ENCODE measurements at regions not wholly inside any gene's neighbourhood (a gene's known extent, or its start where the extent isn't known, plus 50 kb on each side); places are given as distances from the start of the nearest gene placed in this dataset.

DNA sequence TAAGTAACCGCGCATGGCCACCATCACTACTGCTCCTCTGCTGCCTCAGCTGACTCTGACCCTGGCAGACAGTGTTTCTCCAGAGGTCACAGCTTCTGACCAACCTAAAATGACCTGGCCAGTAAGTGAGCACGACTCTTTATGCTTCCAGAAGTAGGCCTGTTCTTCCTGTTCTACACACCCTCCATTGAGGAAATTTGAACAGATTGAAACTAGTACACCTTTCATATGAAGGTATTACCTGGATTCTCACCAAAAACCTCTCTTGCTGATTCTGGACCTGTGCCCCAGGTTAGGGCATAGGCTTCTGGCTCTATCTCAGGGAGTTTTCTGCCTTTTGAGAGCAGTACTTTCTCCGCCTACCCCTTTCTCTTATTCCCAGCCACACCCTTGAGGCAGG is 178.4 kb upstream of the FRMD6 start:
- Histone ChIP-seq H3K23ac (ENCODE audit: insufficient read length) (no peak overlapping the region), H3K4ac (replicated peaks; ENCODE audit: insufficient read length, low read depth, low read length) (no peak overlapping the region), H4K8ac (ENCODE audit: extremely low read depth, insufficient read depth, low read length) (no peak overlapping the region), H3K27ac (ENCODE audit: low read depth, low read length) (no peak overlapping the region), H3K18ac (ENCODE audit: extremely low read depth, low read length) (no peak overlapping the region), H2BK20ac (ENCODE audit: low read length) (no peak overlapping the region), H3K9me3 (ENCODE audit: insufficient read depth in 2 of 2, low read depth in 1 of 2, low read length in 1 of 2) (peaks cover 0 to 4% of the 10 kb centered on the region in 2 experiments; a peak in 1 of 4 replicates), H3K14ac (ENCODE audit: insufficient read length) (no peak overlapping the region), H3K27me3 (replicated peaks in 1 of 4; ENCODE audit: control insufficient read depth in 3 of 4, extremely low read depth in 1 of 4, insufficient read depth in 3 of 4, low read length in 3 of 4) (no peaks in the 10 kb centered on the region), H3K4me3 (ENCODE audit: extremely low read depth in 1 of 4, insufficient read depth in 2 of 4, low read depth in 3 of 4, low read length in 4 of 4) (no peak overlapping the region), H3K4me1 (replicated peaks in 1 of 4; ENCODE audit: control insufficient read depth in 3 of 4, insufficient read depth in 4 of 4, low read length in 3 of 4) (no peaks in the 10 kb centered on the region), H4K20me1 (replicated peaks in 1 of 2; ENCODE audit: control insufficient read depth in 1 of 2, insufficient read depth in 2 of 2, low read length in 2 of 2) (no peaks in the 10 kb centered on the region), H3K79me2 (ENCODE audit: control insufficient read depth in 1 of 2, insufficient read depth in 2 of 2, low read length in 2 of 2) (no peaks in the 10 kb centered on the region), H2BK120ac (replicated peaks; ENCODE audit: low read depth, low read length) (no peak overlapping the region), H4K5ac (ENCODE audit: insufficient read length, low read depth, low read length) (no peak overlapping the region), H3K4me2 (ENCODE audit: insufficient read depth in 1 of 2, low read depth in 2 of 2, low read length in 2 of 2) (no peak overlapping the region), H3K79me1 (ENCODE audit: low read depth, low read length) (no peaks in the 10 kb centered on the region), H4K91ac (replicated peaks; ENCODE audit: insufficient read length, low read length) (no peak overlapping the region), H3K9ac (replicated peaks in 1 of 4; ENCODE audit: extremely low read depth in 1 of 4, low read depth in 3 of 4, low read length in 3 of 4) (no peak overlapping the region), H3K23me2 (ENCODE audit: low read depth, low read length) (no peaks in the 10 kb centered on the region), H3K36me3 (ENCODE audit: control insufficient read depth in 2 of 4, insufficient read depth in 4 of 4, low read length in 3 of 4) (no peaks in the 10 kb centered on the region), H3K56ac (replicated peaks; ENCODE audit: insufficient read length, low read depth, low read length) (no peak overlapping the region), H2BK5ac (ENCODE audit: low read depth, low read length) (no peak overlapping the region), H2BK12ac (ENCODE audit: low read depth, low read length) (no peak overlapping the region), H2AK5ac (ENCODE audit: low read depth, low read length) (no peak overlapping the region), H2BK15ac (ENCODE audit: low read length) (no peak overlapping the region), H2AFZ (ENCODE audit: low read length) (no peak overlapping the region)
- TF ChIP-seq SP1 (IDR thresholded peaks at IDR 0.05; ENCODE audit: low read depth, low read length) (no peak), SP2 (IDR thresholded peaks at IDR 0.05; ENCODE audit: low read length) (no peak), TAF1 (IDR thresholded peaks at IDR 0.05; ENCODE audit: low read depth, low read length) (no peak), POU5F1 (IDR thresholded peaks at IDR 0.05; ENCODE audit: low read depth, low read length) (no peak), CHD1 (IDR thresholded peaks at IDR 0.05; ENCODE audit: low read depth, low read length) (no peak), RBBP5 (IDR thresholded peaks at IDR 0.05; ENCODE audit: borderline replicate concordance, low read depth, low read length) (no peak), CEBPB (IDR thresholded peaks at IDR 0.05; ENCODE audit: low read depth, low read length) (no peak), GABPA (IDR thresholded peaks at IDR 0.05; ENCODE audit: borderline replicate concordance, insufficient read depth, low read length) (no peak), POLR2A (IDR thresholded peaks at IDR 0.05; ENCODE audit: control extremely low read depth in 1 of 2, low read depth in 2 of 2, low read length in 2 of 2) (no peak), NRF1 (IDR thresholded peaks at IDR 0.05; ENCODE audit: low read depth, low read length) (no peak), CBX5 (IDR thresholded peaks at IDR 0.05; ENCODE audit: low read depth, low read length) (no peak), SRF (IDR thresholded peaks at IDR 0.05; ENCODE audit: low read depth, low read length) (no peak), NANOG (IDR thresholded peaks at IDR 0.05; ENCODE audit: insufficient read depth, low read depth, low read length, poor library complexity, severe bottlenecking) (no peak)
- TF ChIP-seq, protein P1, sequence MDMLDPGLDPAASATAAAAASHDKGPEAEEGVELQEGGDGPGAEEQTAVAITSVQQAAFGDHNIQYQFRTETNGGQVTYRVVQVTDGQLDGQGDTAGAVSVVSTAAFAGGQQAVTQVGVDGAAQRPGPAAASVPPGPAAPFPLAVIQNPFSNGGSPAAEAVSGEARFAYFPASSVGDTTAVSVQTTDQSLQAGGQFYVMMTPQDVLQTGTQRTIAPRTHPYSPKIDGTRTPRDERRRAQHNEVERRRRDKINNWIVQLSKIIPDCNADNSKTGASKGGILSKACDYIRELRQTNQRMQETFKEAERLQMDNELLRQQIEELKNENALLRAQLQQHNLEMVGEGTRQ (IDR thresholded peaks at IDR 0.05; ENCODE audit: low read length) = no peak
- TF ChIP-seq, protein P2, sequence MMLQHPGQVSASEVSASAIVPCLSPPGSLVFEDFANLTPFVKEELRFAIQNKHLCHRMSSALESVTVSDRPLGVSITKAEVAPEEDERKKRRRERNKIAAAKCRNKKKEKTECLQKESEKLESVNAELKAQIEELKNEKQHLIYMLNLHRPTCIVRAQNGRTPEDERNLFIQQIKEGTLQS (IDR thresholded peaks at IDR 0.05; ENCODE audit: insufficient read depth, low read depth, low read length) = no peak
- FAIRE-seq = no peak
- CTCF ChIA-PET (ENCODE audit: partially characterized antibody) = no interaction called here
- no peak for DNase-seq (ENCODE audit: low read depth in 1 of 2, low spot score in 2 of 2)
- POLR2A ChIA-PET (ENCODE audit: partially characterized antibody) = no interaction called here
- WGBS, 2 experiments (ENCODE audit: extremely low coverage in 1 of 2, insufficient coverage in 1 of 2, insufficient read length in 1 of 2, insufficient replicate concordance in 2 of 2, low coverage in 1 of 2, low lambda C conversion rate in 2 of 2, missing lambda C conversion rate in 1 of 2) = 96% methylated on average over 4 of the region's 4 CpGs; no CpG with 5 or more reads in 1 of the 2 experiments

All from H1 (cell line).